ENCODE measurements at regions not wholly inside any gene's neighbourhood (a gene's known extent, or its start where the extent isn't known, plus 50 kb on each side); places are given as distances from the start of the nearest gene placed in this dataset.

- 57% methylated on average over 1 of the region's 1 CpG for WGBS
- no peaks in the 10 kb centered on the region for H3K27me3 ChIP-seq
- no peak for DNase-seq (ENCODE audit: low spot score in 2 of 2)
- H3K27ac ChIP-seq: no peak overlapping the region
- H3K36me3 ChIP-seq: no peaks in the 10 kb centered on the region
- H3K4me3 ChIP-seq: no peak overlapping the region
- TF ChIP-seq POLR2A (IDR thresholded peaks at IDR 0.05) (no peak), CTCF (IDR thresholded peaks at IDR 0.05) (no peak), POLR2AphosphoS5 (IDR thresholded peaks at IDR 0.05) (no peak), EP300 (IDR thresholded peaks at IDR 0.05) (no peak)
- H3K4me1 ChIP-seq: peaks cover 17% of the 10 kb centered on the region
- H3K9me3 ChIP-seq: no peaks in the 10 kb centered on the region
These were observed 60.7 kb upstream of the PGM2 start for GRCh38 chr4:37765741-37766140.

DNA sequence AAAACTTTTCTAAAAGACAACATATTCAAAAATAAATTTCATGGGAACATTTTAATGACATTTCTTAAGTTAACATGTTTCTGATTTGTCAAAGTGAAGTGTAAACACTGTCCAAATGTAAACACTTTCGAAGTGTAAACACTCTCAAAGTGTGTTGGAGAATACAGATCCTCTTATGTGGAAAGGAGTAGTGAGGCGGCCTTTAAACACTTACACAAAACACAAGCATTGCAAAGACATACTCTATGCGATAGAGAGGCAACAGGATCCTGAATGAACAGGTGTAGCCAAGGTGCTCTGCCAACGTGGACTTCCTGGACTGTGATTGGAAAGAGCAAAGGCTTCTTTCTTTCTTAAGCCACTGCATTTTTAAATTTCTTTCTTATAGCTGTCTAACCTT, 62.7 kb upstream of the PGM2 start:
- no peak for TF ChIP-seq POLR2AphosphoS5 (IDR thresholded peaks at IDR 0.05)
- TF ChIP-seq EP300 (IDR thresholded peaks at IDR 0.05): no peak
- TF ChIP-seq POLR2A (IDR thresholded peaks at IDR 0.05): no peak
- no peak for TF ChIP-seq CTCF (IDR thresholded peaks at IDR 0.05)
- Histone ChIP-seq H3K36me3 (no peaks in the 10 kb centered on the region), H3K4me3 (no peak overlapping the region), H3K9me3 (no peaks in the 10 kb centered on the region), H3K27me3 (no peaks in the 10 kb centered on the region), H3K27ac (no peak overlapping the region), H3K4me1 (peaks cover 22% of the 10 kb centered on the region)
- 81% methylated on average over 4 of the region's 4 CpGs for WGBS
- no peak for DNase-seq (ENCODE audit: low spot score in 2 of 2)

DNA sequence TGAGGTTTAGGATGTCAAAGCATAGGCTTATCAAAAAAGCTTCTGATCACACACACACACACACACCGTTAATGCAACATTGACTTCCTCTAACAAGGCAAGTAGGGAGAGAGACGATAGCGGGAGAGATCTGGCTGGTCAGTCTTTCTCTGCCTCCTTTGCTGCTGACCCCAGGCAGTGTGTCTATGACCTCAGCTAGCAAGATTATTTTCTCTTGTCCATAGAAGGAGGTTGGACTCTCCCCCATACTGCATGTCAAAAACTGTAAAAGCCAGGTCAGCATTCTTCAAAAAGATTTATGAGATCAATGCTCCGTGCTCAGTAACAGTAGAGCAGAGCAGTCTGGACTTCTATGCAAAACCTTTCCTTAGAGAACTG, 63.5 kb upstream of the PGM2 start:
- Histone ChIP-seq H3K27me3 (no peaks in the 10 kb centered on the region), H3K9me3 (no peaks in the 10 kb centered on the region), H3K36me3 (no peaks in the 10 kb centered on the region), H3K4me3 (no peak overlapping the region), H3K27ac (peak overlapping the region; percentile 12), H3K4me1 (peaks cover 28% of the 10 kb centered on the region)
- no peak for TF ChIP-seq CTCF (IDR thresholded peaks at IDR 0.05)
- no peak for TF ChIP-seq EP300 (IDR thresholded peaks at IDR 0.05)
- no peak for TF ChIP-seq POLR2AphosphoS5 (IDR thresholded peaks at IDR 0.05)
- TF ChIP-seq POLR2A (IDR thresholded peaks at IDR 0.05): no peak
- WGBS: 54% methylated on average over 4 of the region's 4 CpGs
- DNase-seq (ENCODE audit: low spot score in 2 of 2): no peak

DNA sequence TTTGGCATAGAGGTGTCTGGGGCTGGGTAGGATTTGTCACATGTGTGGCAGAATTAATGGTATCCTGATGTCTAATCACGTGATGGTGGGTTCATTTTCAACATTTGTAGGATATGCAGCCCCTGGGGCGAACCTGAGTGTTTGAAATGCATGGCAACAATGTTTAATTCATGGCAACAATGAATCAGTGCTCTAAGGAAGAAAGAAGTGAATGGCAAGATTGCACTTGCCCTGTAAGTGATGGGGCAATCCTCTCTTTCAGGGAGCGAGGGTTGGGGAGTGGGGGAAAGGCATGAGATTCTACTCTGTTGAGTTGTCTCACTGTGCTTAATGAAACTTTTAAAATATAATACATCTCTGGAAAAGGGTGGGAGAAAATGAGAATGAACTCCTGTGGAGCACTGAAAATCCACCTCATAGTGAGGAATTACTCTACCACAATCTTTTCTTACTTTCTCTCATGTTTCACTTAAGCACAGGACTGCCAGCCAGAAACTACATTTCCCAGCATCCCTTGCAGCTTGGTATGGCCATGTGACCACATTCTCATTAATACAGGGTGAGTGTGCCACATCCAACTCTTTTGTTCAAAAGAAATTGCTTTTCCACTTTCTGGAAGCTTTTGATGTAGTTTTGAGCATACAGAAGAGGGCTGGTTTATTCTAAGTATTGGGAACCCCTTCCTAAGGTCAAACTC, 64.0 kb upstream of the PGM2 start:
- Histone ChIP-seq H3K4me3 (no peak overlapping the region), H3K36me3 (no peaks in the 10 kb centered on the region), H3K4me1 (peaks cover 33% of the 10 kb centered on the region), H3K9me3 (no peaks in the 10 kb centered on the region), H3K27me3 (no peaks in the 10 kb centered on the region), H3K27ac (peak overlapping the region; percentile 12)
- 53% methylated on average over 3 of the region's 3 CpGs for WGBS
- TF ChIP-seq CTCF (IDR thresholded peaks at IDR 0.05) (no peak), POLR2A (IDR thresholded peaks at IDR 0.05) (no peak), POLR2AphosphoS5 (IDR thresholded peaks at IDR 0.05) (no peak), EP300 (IDR thresholded peaks at IDR 0.05) (no peak)
- DNase-seq (ENCODE audit: low spot score in 2 of 2): no peak

GRCh38 chr4:37760840-37761239, 65.6 kb upstream of the PGM2 start:
- Histone ChIP-seq H3K27ac (peak overlapping the region; percentile 2), H3K36me3 (no peaks in the 10 kb centered on the region), H3K4me1 (peaks cover 46% of the 10 kb centered on the region), H3K27me3 (no peaks in the 10 kb centered on the region), H3K9me3 (no peaks in the 10 kb centered on the region), H3K4me3 (no peak overlapping the region)
- WGBS: 93% methylated on average over 3 of the region's 3 CpGs
- no peak for DNase-seq (ENCODE audit: low spot score in 2 of 2)
- TF ChIP-seq EP300 (IDR thresholded peaks at IDR 0.05) (no peak), POLR2A (IDR thresholded peaks at IDR 0.05) (no peak), CTCF (IDR thresholded peaks at IDR 0.05) (no peak), POLR2AphosphoS5 (IDR thresholded peaks at IDR 0.05) (no peak)

Data from suprapubic skin (tissue), 4 donors.